Activated B cell treated with CpG ODN at 0.5 μM for 24 hours (primary cell): ENCODE measurements at regions not wholly inside any gene's neighbourhood (a gene's known extent, or its start where the extent isn't known, plus 50 kb on each side); places are given as distances from the start of the nearest gene placed in this dataset.

ENCODE experiments used
- ATAC-seq: fragments of 200-7000 bp; cut with Tn5 transposase; one replicate; pipeline ENCODE4 v1.10.0; 2021; ENCODE audit warnings: low read depth, mild to moderate bottlenecking, moderate library complexity
- CTCF ChIA-PET: fragments of 350-600 bp; sonication (Branson Sonifier 250); formaldehyde crosslinking; loops from one replicate; lab custom pipeline; 2021; ENCODE audit warnings: antibody characterized with exemption; lab: Charles Lee
- POLR2A ChIA-PET: fragments of 350-600 bp; sonication (Branson Sonifier 250); formaldehyde crosslinking; loops from one replicate; lab custom pipeline; 2021; ENCODE audit warnings: antibody characterized with exemption; lab: Charles Lee
- DNase-seq: peaks from one replicate; pipeline ENCODE4 v3.0.0; 2022
- H3K27ac Mint-ChIP-seq: one replicate; pipeline ENCODE4 v1.8.0; 2020; ENCODE audit warnings: mixed read lengths
- H3K27me3 Mint-ChIP-seq: one replicate; pipeline ENCODE4 v1.8.0; 2021; ENCODE audit warnings: mixed read lengths
- H3K36me3 Mint-ChIP-seq: one replicate; pipeline ENCODE4 v1.8.0; 2021; ENCODE audit warnings: low read depth, mixed read lengths
- H3K4me1 Mint-ChIP-seq: one replicate; pipeline ENCODE4 v1.8.0; 2021; ENCODE audit warnings: mixed read lengths
- H3K4me3 Mint-ChIP-seq: one replicate; pipeline ENCODE4 v1.8.0; 2020; ENCODE audit warnings: mild to moderate bottlenecking, mixed read lengths
- H3K9me3 Mint-ChIP-seq: one replicate; pipeline ENCODE4 v1.8.0; 2020; ENCODE audit warnings: mixed read lengths
- intact Hi-C: fragments of 100-400 bp; cut with micrococcal nuclease; formaldehyde crosslinking; loops from one replicate; pipeline ENCODE4 v1.15.1; 2024
- TF ChIP-seq, protein P1 (sequence below): fragments of 200-600 bp; IDR thresholded peaks from one replicate; pipeline ENCODE4 v1.8.0; 2022; ENCODE audit warnings: antibody characterized with exemption, mild to moderate bottlenecking

DNA sequence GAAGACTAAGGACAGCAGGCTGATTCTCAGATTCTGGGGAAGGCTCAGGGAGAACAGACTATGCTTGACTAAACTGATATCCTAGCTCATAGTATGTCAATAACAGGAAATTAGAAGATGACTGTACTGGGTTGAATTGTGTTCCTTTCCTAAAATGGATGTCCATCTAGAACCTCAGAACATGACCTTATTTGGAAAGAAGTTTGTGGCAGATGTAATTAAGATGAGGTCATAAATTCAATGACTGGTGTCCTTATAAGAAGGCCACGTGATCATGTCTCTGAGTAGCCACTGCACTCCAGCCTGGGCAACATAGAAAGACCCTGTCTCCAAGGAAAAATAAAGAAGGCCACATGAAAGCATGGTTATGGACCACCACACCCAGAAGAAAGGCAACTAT lies 113.9 kb upstream of the STMND1 start:
- Mint-ChIP-seq H3K36me3 (no peaks in the 10 kb centered on the region), H3K9me3 (peaks cover 12% of the 10 kb centered on the region), H3K4me3 (no peak overlapping the region), H3K4me1 (no peaks in the 10 kb centered on the region), H3K27ac (no peak overlapping the region), H3K27me3 (peaks cover 5% of the 10 kb centered on the region)
- ChIA-PET CTCF (no interaction called here), POLR2A (no interaction called here)
- TF ChIP-seq, protein P1, sequence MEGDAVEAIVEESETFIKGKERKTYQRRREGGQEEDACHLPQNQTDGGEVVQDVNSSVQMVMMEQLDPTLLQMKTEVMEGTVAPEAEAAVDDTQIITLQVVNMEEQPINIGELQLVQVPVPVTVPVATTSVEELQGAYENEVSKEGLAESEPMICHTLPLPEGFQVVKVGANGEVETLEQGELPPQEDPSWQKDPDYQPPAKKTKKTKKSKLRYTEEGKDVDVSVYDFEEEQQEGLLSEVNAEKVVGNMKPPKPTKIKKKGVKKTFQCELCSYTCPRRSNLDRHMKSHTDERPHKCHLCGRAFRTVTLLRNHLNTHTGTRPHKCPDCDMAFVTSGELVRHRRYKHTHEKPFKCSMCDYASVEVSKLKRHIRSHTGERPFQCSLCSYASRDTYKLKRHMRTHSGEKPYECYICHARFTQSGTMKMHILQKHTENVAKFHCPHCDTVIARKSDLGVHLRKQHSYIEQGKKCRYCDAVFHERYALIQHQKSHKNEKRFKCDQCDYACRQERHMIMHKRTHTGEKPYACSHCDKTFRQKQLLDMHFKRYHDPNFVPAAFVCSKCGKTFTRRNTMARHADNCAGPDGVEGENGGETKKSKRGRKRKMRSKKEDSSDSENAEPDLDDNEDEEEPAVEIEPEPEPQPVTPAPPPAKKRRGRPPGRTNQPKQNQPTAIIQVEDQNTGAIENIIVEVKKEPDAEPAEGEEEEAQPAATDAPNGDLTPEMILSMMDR = no peak
- DNase-seq (no peak), ATAC-seq (no peak)
- intact Hi-C loops = no loop called here

DNA sequence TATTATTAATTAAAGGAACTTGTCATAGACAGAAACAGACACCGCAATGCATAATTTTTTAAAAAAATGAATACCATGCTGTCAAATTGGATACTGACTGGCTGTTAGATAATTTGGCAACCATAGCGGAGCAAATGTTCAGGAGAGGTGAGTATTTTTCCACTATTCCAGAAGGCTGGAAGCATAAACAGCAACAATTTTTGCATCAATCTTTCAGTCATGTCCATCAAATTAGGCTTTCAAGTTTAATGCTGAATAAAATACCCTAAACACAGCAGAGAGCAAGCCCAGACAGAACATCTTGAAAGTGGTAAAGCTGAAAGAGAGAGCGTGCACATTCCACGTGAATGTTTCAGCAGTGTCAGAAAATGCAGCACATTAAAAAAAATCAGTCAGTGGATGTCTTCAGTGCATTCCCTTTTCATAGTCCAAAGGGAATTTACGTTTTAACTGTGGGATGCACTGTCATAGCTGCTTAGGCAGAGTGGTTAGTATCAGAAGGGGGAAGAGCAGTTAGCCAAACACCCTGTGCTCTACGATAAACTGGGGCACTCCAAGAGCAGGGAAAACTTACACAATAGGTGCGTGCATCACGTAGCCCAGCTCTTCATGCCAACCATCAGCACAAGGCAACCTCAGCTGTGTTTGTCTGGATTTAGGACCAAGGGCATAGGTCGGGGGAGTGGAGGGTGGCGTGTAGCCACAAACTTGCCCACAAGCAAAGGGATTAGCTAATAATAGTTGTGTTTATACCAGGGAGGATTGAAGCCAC lies 116.2 kb upstream of the STMND1 start:
- Mint-ChIP-seq H3K27ac (no peak overlapping the region), H3K4me3 (no peak overlapping the region), H3K36me3 (no peaks in the 10 kb centered on the region), H3K9me3 (peaks cover 12% of the 10 kb centered on the region), H3K27me3 (peaks cover 6% of the 10 kb centered on the region), H3K4me1 (no peaks in the 10 kb centered on the region)
- ATAC-seq = no peak
- intact Hi-C loops = no loop called here
- TF ChIP-seq, protein P1 = no peak
- CTCF ChIA-PET = no interaction called here
- no peak for DNase-seq
- POLR2A ChIA-PET = no interaction called here

DNA sequence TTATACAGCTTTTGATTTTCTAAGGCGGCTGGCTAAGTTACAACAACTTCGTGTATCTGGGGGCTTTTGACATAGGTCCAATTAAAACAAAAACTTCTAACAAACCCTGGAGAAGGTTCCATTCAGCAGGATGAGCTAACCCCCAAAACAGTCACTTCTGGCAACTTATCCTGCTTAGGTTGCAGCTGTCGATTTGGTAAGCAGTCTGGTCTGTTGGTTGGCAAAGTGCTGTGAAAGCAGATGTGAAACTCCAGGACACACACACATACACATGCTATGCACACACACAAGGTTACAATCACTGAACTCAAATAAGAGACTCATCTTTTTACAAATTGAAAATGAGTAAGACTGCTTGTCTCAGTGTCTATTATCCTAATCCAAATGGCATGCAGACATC lies 119.0 kb upstream of the STMND1 start:
- ChIA-PET CTCF (no interaction called here), POLR2A (no interaction called here)
- no peak for DNase-seq
- Mint-ChIP-seq H3K27me3 (peaks cover 23% of the 10 kb centered on the region), H3K27ac (no peak overlapping the region), H3K9me3 (peaks cover under 1% of the 10 kb centered on the region), H3K4me1 (no peaks in the 10 kb centered on the region), H3K4me3 (no peak overlapping the region), H3K36me3 (no peaks in the 10 kb centered on the region)
- no peak for ATAC-seq
- TF ChIP-seq, protein P1 = no peak
- intact Hi-C loops = no loop called here

DNA sequence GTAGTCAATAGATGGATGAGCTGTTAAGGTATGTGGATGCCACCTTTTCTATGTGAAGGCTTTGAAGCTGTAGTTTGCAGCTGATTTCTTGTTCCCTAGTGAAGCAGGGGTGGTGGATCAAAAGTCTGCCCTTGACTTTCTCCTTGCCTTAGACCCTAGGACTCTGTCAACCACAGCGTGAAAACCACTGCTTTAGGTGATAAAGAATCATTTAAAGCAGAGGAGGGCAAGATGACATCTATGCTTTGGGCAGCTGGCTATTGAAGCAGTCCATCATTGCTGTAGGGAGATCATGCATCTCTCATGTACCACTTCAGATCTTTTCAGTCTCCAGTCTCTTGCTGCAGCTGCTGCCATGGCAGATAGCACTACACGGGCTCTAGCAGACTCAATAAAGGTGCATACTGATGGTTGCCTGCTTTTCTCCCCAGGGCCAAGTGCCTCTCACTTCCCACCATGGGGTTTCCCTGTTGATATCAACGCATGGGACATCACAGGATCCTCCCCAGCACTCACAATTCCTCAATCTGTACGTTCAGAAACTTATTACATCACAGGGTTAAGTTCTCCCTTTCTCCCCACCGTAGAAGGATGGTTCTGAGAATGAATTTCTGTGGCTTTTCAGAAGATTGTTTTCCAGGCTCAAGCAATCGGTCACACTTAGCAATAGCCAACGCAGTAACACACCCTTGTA lies 122.0 kb upstream of the STMND1 start:
- no peak overlapping the region for H3K27ac Mint-ChIP-seq
- intact Hi-C loops = no loop called here
- ATAC-seq (no peak), DNase-seq (no peak)
- no peak overlapping the region for H3K4me3 Mint-ChIP-seq
- peaks cover 22% of the 10 kb centered on the region for H3K27me3 Mint-ChIP-seq
- no peaks in the 10 kb centered on the region for H3K36me3 Mint-ChIP-seq
- CTCF ChIA-PET = no interaction called here
- POLR2A ChIA-PET = no interaction called here
- H3K9me3 Mint-ChIP-seq = no peaks in the 10 kb centered on the region
- TF ChIP-seq, protein P1 = no peak
- H3K4me1 Mint-ChIP-seq = no peaks in the 10 kb centered on the region

DNA sequence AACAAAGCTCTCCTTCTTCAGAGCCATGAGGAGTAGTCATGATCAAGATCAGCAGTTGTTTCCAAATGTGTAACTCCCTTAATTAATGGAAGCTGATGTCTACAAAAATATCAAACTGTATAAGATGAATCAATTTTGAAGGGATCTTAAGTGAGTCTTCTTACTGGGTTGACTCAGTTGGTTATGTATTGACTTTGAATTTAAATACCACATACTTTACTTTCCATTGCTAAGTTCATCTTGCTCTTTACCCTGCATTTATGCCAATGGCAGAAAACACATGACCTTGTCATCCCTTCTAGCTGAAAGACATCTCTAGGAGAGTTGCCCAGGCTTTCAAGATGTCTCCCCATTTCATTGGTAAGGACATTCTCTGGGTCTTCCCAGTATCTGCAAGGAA lies 123.2 kb upstream of the STMND1 start:
- TF ChIP-seq, protein P1 = no peak
- ChIA-PET POLR2A (no interaction called here), CTCF (no interaction called here)
- no peaks in the 10 kb centered on the region for H3K4me1 Mint-ChIP-seq
- no peak overlapping the region for H3K4me3 Mint-ChIP-seq
- intact Hi-C loops = no loop called here
- ATAC-seq (no peak), DNase-seq (no peak)
- peaks cover 20% of the 10 kb centered on the region for H3K27me3 Mint-ChIP-seq
- no peak overlapping the region for H3K27ac Mint-ChIP-seq
- no peaks in the 10 kb centered on the region for H3K36me3 Mint-ChIP-seq
- H3K9me3 Mint-ChIP-seq = no peaks in the 10 kb centered on the region
